HEK293 (cell line): ENCODE measurements at regions not wholly inside any gene's neighbourhood (a gene's known extent, or its start where the extent isn't known, plus 50 kb on each side); places are given as distances from the start of the nearest gene placed in this dataset.

Experiments
- CTCF ChIP-seq: fragments of 450-650 bp; formaldehyde crosslinking; IDR thresholded peaks from 2 replicates; pipeline ENCODE4 v1.5.1; 2016; ENCODE audit warnings: missing biosample characterization, missing genetic modification characterization
- PBX3 ChIP-seq: sonication (generic); formaldehyde crosslinking; IDR thresholded peaks from 2 replicates; pipeline ENCODE4 v1.8.1; 2022; ENCODE audit warnings: mild to moderate bottlenecking, moderate library complexity, missing genetic modification reagents
- REPIN1 ChIP-seq: fragments of 450-650 bp; formaldehyde crosslinking; IDR thresholded peaks from 2 replicates; pipeline ENCODE4 v1.5.1; 2017; ENCODE audit warnings: missing biosample characterization, missing genetic modification characterization, low read depth
- SALL2 ChIP-seq: fragments of 450-650 bp; formaldehyde crosslinking; IDR thresholded peaks from 2 replicates; pipeline ENCODE4 v1.5.0; 2017; ENCODE audit warnings: missing biosample characterization, mild to moderate bottlenecking, missing genetic modification characterization, borderline replicate concordance
- ZFP37 ChIP-seq: fragments of 450-650 bp; formaldehyde crosslinking; IDR thresholded peaks from 2 replicates; pipeline ENCODE4 v1.5.1; 2016; ENCODE audit warnings: missing biosample characterization, missing genetic modification characterization
- ZNF274 ChIP-seq, 2 experiments: fragments of 200-500 bp in 1 of 2; fragments of 450-650 bp in 1 of 2; sonication (Bioruptor generic) in 1 of 2; formaldehyde crosslinking in 1 of 2; IDR thresholded peaks; 2 replicates each; pipeline versions ENCODE4 v1.5.1 to v1.6.1; 2014 to 2016; ENCODE audit warnings: borderline replicate concordance in 1 of 2, inconsistent platforms in 1 of 2, low read length in 1 of 2, missing biosample characterization in 1 of 2, missing genetic modification characterization in 1 of 2
- ZNF488 ChIP-seq: fragments of 450-650 bp; formaldehyde crosslinking; IDR thresholded peaks from 2 replicates; pipeline ENCODE4 v1.5.1; 2016; ENCODE audit warnings: missing biosample characterization, missing genetic modification characterization
- ZNF501 ChIP-seq: fragments of 450-650 bp; formaldehyde crosslinking; IDR thresholded peaks from 2 replicates; pipeline ENCODE4 v1.5.1; 2016; ENCODE audit warnings: missing biosample characterization, missing genetic modification characterization
- ZNF692 ChIP-seq: fragments of 450-650 bp; formaldehyde crosslinking; IDR thresholded peaks from 2 replicates; pipeline ENCODE4 v1.5.1; 2016; ENCODE audit warnings: missing biosample characterization, missing genetic modification characterization
- ZNF76 ChIP-seq: fragments of 450-650 bp; formaldehyde crosslinking; IDR thresholded peaks from 2 replicates; pipeline ENCODE4; 2016; ENCODE audit warnings: low read depth, missing biosample characterization, missing genetic modification characterization, borderline replicate concordance
- ZNF785 ChIP-seq: fragments of 450-650 bp; formaldehyde crosslinking; IDR thresholded peaks from 2 replicates; pipeline ENCODE4 v1.5.1; 2016; ENCODE audit warnings: missing biosample characterization, missing genetic modification characterization
- ZNF791 ChIP-seq: fragments of 450-650 bp; formaldehyde crosslinking; IDR thresholded peaks from 2 replicates; pipeline ENCODE4 v1.5.1; 2016; ENCODE audit warnings: missing biosample characterization, missing genetic modification characterization
- ZSCAN30 ChIP-seq: fragments of 450-650 bp; IDR thresholded peaks from 2 replicates; pipeline ENCODE4 v1.5.1; 2018; ENCODE audit warnings: missing biosample characterization, mild to moderate bottlenecking, missing genetic modification characterization, moderate library complexity
- ZSCAN5A ChIP-seq: fragments of 450-650 bp; formaldehyde crosslinking; IDR thresholded peaks from 2 replicates; pipeline ENCODE4 v1.5.1; 2016; ENCODE audit warnings: missing biosample characterization, missing genetic modification characterization

- no peak for TF ChIP-seq CTCF (tag by site-specific recombination)
- no peak for TF ChIP-seq ZNF791
- no peak for TF ChIP-seq ZNF274 (IDR thresholded peaks at IDR 0.05; ENCODE audit: low read length)
- no peak for TF ChIP-seq ZNF274 (tag by site-specific recombination; IDR thresholded peaks at IDR 0.05; ENCODE audit: borderline replicate concordance)
- TF ChIP-seq ZFP37 (tag by site-specific recombination): no peak
- TF ChIP-seq REPIN1 (tag by site-specific recombination): no peak
- TF ChIP-seq ZNF76: no peak
- TF ChIP-seq PBX3 (CRISPR knock-in tag): no peak
- no peak for TF ChIP-seq ZNF785 (tag by site-specific recombination)
- TF ChIP-seq SALL2: no peak
- no peak for TF ChIP-seq ZSCAN30 (tag by site-specific recombination)
- TF ChIP-seq ZNF692 (tag by site-specific recombination): no peak
- no peak for TF ChIP-seq ZSCAN5A (tag by site-specific recombination)
- no peak for TF ChIP-seq ZNF488
- TF ChIP-seq ZNF501: no peak
Measured at GRCh38 chr15:38849046-38849445, 284.4 kb upstream of the RASGRP1 start.
